Iris pigment epithelial cell (primary cell): ENCODE measurements at regions not wholly inside any gene's neighbourhood (a gene's known extent, or its start where the extent isn't known, plus 50 kb on each side); places are given as distances from the start of the nearest gene placed in this dataset.

Experiments
- DNase-seq: peaks from one replicate; pipeline ENCODE4 v3.0.0-alpha.2; 2011; ENCODE audit warnings: low read depth

DNA sequence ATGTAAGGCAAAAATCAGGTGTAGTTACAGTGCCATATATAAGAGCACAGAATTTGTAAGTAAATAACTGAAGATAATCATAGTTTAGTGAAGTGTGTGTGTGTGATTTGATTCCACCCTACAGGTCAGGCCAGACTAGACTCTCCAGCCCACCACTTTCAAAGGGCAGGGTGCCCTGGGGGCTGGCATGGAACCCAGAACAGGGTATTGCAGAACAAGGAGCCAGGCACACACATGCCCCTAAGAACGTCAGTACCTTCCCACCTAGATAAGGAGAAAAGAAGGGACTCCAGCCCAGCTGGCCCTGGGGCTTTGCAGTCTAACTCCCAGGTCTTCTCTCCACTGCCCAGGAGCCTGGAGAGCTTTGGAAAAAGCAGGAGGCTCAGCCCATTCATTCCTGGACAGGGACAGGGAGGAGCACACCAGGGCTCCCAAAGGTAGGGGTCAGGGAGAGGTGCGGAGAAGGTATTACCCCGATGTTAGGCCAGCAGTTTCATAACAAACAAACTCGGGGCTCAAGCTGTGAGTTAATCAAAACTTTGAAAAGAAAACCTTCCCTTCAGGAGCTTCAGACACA lies 149.7 kb upstream of the VANGL1 start:
- DNase-seq, result no peak

- no peak for DNase-seq
These were observed 150.3 kb upstream of the VANGL1 start for GRCh38 chr1:115491298-115492018.

DNA sequence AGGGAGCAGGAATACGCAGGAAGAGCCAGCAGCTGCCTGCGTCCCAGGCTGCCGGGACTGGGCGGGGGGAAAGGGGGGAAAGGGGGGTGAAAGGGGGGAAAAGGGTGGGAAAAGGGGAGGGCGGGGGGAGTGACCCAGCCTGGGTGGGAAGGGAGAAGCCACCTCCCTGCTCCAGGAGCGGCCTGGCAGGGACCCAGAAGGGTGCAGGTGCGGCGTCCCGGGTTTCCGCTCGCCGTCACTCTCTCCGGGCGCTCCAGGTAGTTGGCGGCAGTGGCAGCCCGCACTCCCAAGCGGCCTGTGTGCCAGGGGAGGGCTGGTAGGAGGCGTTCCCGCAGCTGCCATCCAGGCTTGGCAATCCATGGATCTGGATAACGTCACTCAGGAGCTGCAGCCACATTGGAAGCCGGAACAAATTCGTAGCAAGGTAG lies 141.0 kb upstream of the NGF start:
- DNase-seq, result no peak

DNA sequence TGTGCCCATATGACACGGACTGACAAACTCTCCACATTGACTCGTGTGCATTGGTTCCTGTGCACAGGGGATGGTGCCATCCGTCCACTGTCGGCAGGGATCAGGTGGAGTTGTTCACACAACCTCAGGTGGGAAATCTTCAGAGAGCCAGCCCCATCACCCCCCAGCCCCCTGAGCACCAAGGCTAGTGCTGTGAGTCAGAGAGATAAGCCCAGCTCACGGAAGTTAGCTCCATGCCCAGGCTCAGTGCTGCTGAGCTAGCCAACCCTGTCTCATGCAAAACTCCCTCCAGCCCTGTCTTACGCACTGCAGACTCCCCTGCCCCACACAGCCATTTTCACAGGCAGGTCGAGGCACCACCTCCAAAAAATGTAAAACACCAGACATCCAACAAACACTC lies 139.0 kb upstream of the NGF start:
- DNase-seq, result no peak

DNA sequence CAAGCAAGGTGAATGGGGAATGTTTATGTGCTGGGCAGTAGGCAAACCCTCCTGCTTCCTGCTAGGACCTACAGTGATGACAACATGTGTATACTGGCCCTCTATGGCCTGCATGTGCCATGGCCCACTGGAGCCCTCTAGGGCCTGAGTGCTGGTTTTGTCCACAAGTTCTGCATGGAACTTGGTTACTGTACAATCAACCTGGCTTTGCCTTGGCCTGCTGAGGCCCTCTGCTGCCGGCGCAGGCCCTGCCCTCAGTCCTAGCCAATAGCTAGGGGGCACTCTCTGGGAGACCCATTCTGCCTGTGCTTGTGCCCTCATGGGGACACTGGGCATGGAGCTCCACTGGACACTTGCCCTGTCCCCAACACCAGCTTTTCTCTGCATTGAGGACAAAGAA lies 138.6 kb upstream of the NGF start:
- DNase-seq, result no peak

DNA sequence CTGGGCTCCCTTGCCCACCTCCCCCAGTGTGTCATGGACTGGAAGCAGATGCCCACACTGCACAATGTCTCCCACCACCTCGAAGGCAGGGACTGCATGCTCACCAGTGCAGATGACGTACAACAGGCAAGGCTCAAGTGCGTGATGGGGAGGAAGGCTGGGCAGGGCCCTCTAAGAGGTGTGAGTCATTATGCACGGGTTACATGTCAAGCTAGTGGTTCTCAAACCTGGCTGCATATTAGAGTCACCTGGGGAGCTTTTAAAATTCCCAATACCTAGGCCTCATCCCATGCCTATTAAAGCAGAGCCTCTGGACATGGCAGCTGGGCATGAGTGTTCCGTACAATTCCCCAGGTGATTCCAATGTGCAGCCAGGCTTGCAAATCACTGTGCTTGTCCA lies 137.9 kb upstream of the NGF start:
- DNase-seq, result no peak

DNA sequence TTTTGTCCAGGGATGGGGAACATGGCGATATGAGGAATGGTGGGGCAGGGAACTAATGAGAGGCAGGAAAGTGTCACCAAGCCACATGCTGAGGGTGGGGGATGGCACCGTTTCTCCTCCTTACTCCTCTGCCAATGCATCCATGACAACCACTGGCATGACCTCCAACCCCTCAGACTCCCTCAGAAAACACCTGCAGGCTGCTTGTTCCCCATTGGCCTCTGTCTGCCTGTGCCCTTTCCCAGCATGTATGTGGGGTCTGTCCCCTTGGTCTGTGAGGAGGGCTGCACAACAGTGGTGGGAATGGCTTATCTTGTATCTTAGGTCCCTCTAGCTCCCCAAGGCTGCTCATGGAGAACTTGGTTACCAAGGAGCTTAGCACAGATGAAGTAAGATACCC lies 137.2 kb upstream of the NGF start:
- no peak for DNase-seq

- DNase-seq, result no peak
These were observed 136.0 kb upstream of the NGF start for GRCh38 chr1:115473986-115474565.

- peak; percentile 63 for DNase-seq
These were observed 131.8 kb upstream of the NGF start for GRCh38 chr1:115469703-115470476.

GRCh38 chr1:115467790-115468189 lies 129.7 kb upstream of the NGF start:
- DNase-seq, result no peak

DNA sequence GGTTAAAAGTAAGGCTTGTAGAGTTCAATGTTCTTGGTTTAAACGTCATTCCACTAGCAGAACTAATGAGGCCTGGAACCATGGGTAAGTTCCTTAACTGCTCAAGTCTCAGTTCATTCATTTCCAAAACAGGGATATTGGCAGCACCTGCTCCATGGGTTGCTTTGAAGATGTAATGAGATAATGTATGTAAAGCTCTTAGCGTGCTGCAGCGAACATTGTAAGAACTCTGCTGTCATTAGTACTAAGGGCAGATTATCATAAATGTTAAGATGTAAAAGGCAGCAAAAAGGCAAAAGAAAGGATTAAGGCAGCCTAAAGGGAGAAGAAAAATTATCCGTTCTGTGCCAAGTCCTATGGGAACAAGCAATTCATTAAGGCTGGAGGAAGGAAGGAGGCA lies 129.1 kb upstream of the NGF start:
- no peak for DNase-seq

GRCh38 chr1:115466433-115466832 lies 128.4 kb upstream of the NGF start:
- DNase-seq, result no peak

- DNase-seq, result no peak
These were observed 127.8 kb upstream of the NGF start for GRCh38 chr1:115465802-115466363.

- no peak for DNase-seq
These were observed 125.3 kb upstream of the NGF start for GRCh38 chr1:115463347-115463746.

DNA sequence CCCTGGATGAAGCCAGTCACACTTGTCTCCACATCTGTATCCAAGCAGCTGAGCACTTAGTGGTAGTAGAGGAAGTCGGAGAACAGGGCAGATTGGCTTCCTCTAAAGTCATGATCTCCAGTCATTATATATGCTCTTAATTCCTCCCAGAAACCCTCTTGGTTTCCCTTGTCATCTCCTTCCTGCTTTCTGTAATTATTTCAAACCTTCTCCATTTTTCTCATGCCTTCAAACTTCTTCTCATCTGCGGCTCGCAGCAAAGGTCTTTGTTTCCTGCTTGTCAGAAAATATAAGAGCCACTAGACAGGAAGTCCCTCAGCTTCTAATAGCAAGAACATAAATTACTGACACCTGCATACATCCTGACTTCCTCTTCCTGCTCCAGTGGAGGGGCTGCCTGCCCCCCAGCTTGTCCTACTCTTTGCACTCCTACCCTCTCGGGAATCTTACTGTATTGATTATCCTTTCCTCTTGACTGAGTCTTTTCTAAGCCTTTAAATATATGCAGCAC lies 124.6 kb upstream of the NGF start:
- no peak for DNase-seq

GRCh38 chr1:115461526-115461925 lies 123.5 kb upstream of the NGF start:
- no peak for DNase-seq

DNA sequence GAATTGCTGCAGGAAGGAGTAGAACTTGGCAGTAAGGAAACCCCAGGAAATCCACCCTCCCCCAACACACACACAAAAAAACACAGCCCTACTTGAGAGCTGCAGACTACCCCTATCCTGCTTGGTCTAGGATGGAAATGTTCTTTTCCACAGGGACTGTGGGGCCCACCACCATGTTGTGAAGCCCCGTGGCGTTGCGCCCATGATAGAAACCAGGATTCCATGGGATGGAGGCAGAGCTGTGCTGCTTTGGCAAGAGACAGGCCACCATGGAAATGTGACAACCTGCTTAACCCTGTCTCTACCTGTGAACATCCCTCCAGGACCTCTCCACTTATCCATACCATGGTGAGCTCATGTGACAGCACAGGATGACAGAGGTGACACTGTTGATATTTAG lies 121.1 kb upstream of the NGF start:
- no peak for DNase-seq

DNA sequence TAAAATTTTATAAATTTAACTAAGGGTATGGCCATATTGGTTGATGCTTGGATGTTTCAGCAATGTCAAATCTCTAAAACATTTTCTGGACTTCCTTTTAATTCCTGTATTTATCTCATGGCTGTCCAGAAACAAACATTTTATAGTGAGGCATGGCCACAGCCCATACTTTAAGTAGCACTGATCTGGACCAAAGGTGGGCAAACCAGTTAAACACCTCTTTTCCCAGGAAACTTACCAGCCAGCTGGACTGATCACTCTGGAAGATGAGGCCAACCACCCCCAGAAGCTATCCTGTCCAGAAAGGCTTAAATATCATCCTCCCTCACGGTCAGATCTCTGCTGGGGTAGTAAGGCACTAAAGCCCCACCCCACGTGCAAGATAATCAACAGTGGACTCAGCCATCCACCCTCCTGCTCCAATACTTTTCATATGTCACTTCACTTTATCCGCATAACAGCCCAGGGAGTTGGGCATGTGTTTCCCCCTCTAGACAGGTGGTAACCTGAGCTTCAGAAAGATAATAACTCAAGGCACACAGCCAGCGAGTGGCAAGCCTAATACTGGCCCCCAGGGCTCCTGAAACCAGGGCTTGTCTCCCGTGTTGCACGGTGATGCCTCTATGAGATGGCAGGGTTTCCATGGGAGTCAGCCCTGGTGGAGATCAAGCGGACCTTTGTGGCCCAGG lies 120.5 kb upstream of the NGF start:
- no peak for DNase-seq

GRCh38 chr1:115457289-115457688 lies 119.2 kb upstream of the NGF start:
- DNase-seq, result no peak

DNA sequence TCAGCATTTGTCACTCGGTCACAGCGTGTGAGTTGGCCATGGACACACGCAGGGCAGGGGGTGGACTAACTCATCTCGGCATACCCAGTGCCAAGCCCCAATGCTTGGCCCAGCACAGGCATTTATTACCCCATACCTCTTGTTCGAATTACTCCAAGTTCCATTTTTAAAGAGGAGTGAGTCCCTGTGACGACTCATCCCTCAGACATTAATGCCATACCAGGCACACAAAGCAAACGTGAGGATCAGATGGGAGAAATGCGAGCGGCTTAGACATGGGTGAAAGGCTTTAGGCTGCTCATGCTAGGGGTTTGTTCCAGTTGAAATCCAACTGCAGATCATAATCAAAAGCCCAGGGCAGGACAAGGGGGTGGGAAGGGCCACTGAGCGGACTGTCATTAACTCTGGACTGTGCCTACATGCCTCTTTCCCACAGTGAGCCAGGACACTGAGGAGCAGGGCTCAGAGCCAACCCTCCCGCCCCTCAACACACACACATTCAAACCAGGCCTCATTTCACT lies 118.5 kb upstream of the NGF start:
- peak; percentile 34 for DNase-seq

DNA sequence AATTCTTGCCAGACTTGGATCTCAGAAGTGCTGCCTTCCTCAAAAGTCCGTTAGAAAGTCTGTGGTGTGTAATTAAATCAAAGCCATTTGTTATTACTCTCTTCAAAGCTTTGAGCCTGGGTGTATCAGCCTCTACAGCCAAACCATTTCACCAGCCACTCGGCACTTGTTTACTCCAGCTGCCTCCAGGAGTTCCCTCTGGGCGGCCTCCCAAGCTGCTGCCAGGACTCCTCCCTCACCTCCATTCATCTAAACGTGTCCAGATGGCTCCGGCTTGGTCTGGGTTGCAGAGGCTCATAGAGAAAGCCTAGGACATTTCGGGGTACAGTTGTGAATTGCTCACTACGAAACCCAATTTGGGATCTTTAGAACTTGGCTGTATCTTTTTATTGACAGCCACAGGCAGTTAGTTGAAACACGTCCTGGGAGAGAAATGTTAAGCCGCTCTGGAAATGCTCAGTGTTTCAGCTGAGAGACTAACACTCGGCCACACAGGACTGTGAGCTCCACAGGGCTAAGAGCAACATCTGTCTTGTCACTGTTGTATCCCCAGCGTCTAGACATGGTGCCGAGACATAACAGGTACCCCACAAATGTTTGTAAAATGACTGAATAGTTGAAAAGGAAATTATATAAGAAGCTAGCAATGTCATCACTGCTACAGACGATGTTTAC lies 116.9 kb upstream of the NGF start:
- DNase-seq, result no peak
